HL-60 (cell line): ENCODE measurements at regions not wholly inside any gene's neighbourhood (a gene's known extent, or its start where the extent isn't known, plus 50 kb on each side); places are given as distances from the start of the nearest gene placed in this dataset.

ENCODE experiments used
- DNase-seq, 2 experiments: peaks; one replicate each; pipeline ENCODE4 v3.0.0-alpha.2; 2010 to 2020; ENCODE audit warnings: low read depth in 1 of 2, low spot score in 1 of 2
- H3K27ac ChIP-seq: fragments of 250-450 bp; sonication (Bioruptor Pico); replicated peaks from 2 replicates; pipeline ENCODE4 v1.5.1; 2020; ENCODE audit warnings: mild to moderate bottlenecking, moderate library complexity
- H3K27me3 ChIP-seq: fragments of 250-450 bp; sonication (Bioruptor Pico); 2 replicates; pipeline ENCODE4 v1.5.1; 2021; ENCODE audit warnings: mild to moderate bottlenecking, moderate library complexity; ENCODE audit not compliant: insufficient read depth, poor library complexity, severe bottlenecking
- H3K4me3 ChIP-seq: replicated peaks from 2 replicates; pipeline ENCODE4 v1.5.1; 2011; ENCODE audit warnings: mild to moderate bottlenecking, control low read depth, low read length; ENCODE audit not compliant: insufficient read depth
- CTCF ChIP-seq: IDR thresholded peaks from one replicate; pipeline ENCODE4 v1.5.1; 2011; ENCODE audit warnings: low read length, control low read depth, inconsistent platforms; ENCODE audit not compliant: insufficient read depth
- GABPA ChIP-seq: IDR thresholded peaks from 2 replicates; pipeline ENCODE4 v1.6.1; 2012; ENCODE audit warnings: low read depth
- POLR2AphosphoS5 ChIP-seq: IDR thresholded peaks from 2 replicates; pipeline ENCODE4 v1.6.1; 2012; ENCODE audit warnings: low read depth
- REST ChIP-seq: IDR thresholded peaks from 2 replicates; pipeline ENCODE4 v1.6.1; 2012; ENCODE audit warnings: low read depth; ENCODE audit not compliant: insufficient replicate concordance
- SPI1 ChIP-seq: IDR thresholded peaks from 2 replicates; pipeline ENCODE4 v1.6.1; 2012; ENCODE audit warnings: low read depth, mild to moderate bottlenecking, borderline replicate concordance

- no peak overlapping the region for H3K27ac ChIP-seq
- no peak for DNase-seq
- no peak overlapping the region for H3K4me3 ChIP-seq
- TF ChIP-seq REST (no peak), CTCF (no peak), SPI1 (no peak)
- H3K27me3 ChIP-seq, result no peaks in the 10 kb centered on the region
Measured at GRCh38 chrX:8864161-8864560, 63.0 kb upstream of the FAM9A start.

GRCh38 chrX:8861908-8862307, 60.7 kb upstream of the FAM9A start:
- no peaks in the 10 kb centered on the region for H3K27me3 ChIP-seq
- no peak overlapping the region for H3K27ac ChIP-seq
- no peak overlapping the region for H3K4me3 ChIP-seq
- TF ChIP-seq SPI1 (no peak), REST (no peak), POLR2AphosphoS5 (no peak), CTCF (no peak), GABPA (no peak)
- DNase-seq, result no peak

GRCh38 chrX:8851231-8851886, 50.2 kb upstream of the FAM9A start:
- H3K4me3 ChIP-seq, result no peak overlapping the region
- no peak for TF ChIP-seq CTCF
- no peak for TF ChIP-seq POLR2AphosphoS5
- TF ChIP-seq SPI1, result no peak
- TF ChIP-seq GABPA, result no peak
- TF ChIP-seq REST, result no peak
- no peak for DNase-seq
- H3K27ac ChIP-seq, result no peak overlapping the region
- no peaks in the 10 kb centered on the region for H3K27me3 ChIP-seq
